HG03565 (cell line): ENCODE measurements at regions not wholly inside any gene's neighbourhood (a gene's known extent, or its start where the extent isn't known, plus 50 kb on each side); places are given as distances from the start of the nearest gene placed in this dataset.

ENCODE experiments used
- ATAC-seq: cut with Tn5 transposase; IDR thresholded peaks from one replicate; pipeline ENCODE4 v1.9.1; 2021; ENCODE audit warnings: mild to moderate bottlenecking, moderate library complexity; ENCODE audit not compliant: unreplicated experiment

GRCh38 chr2:19785867-19786266 lies 115.9 kb downstream of the TTC32 start:
- ATAC-seq: no peak

- no peak for ATAC-seq
These were observed 116.3 kb downstream of the TTC32 start for GRCh38 chr2:19785447-19785846.

- ATAC-seq: no peak
These were observed 117.3 kb downstream of the TTC32 start for GRCh38 chr2:19784456-19784855.

- ATAC-seq: no peak
These were observed 117.8 kb downstream of the TTC32 start for GRCh38 chr2:19783935-19784334.

- ATAC-seq: no peak
These were observed 124.8 kb downstream of the TTC32 start for GRCh38 chr2:19776941-19777514.

GRCh38 chr2:19775838-19776237 lies 125.9 kb downstream of the TTC32 start:
- ATAC-seq: no peak

GRCh38 chr2:19775315-19775714 lies 126.5 kb downstream of the TTC32 start:
- no peak for ATAC-seq

GRCh38 chr2:19774805-19775176 lies 127.0 kb downstream of the TTC32 start:
- no peak for ATAC-seq

- ATAC-seq: no peak
These were observed 128.8 kb downstream of the TTC32 start for GRCh38 chr2:19772981-19773380.

- ATAC-seq: no peak
These were observed 132.3 kb downstream of the TTC32 start for GRCh38 chr2:19769513-19769912.

GRCh38 chr2:19767899-19768298 lies 133.9 kb downstream of the TTC32 start:
- ATAC-seq: no peak

GRCh38 chr2:19764998-19765397 lies 136.8 kb downstream of the TTC32 start:
- no peak for ATAC-seq

GRCh38 chr2:19763731-19764130 lies 138.1 kb downstream of the TTC32 start:
- ATAC-seq: no peak

GRCh38 chr2:19762959-19763605 lies 138.7 kb downstream of the TTC32 start:
- no peak for ATAC-seq

- ATAC-seq: no peak
These were observed 139.6 kb downstream of the TTC32 start for GRCh38 chr2:19762142-19762541.

- no peak for ATAC-seq
These were observed 141.9 kb downstream of the TTC32 start for GRCh38 chr2:19759880-19760279.

GRCh38 chr2:19758658-19759057 lies 143.1 kb downstream of the TTC32 start:
- ATAC-seq: no peak

- no peak for ATAC-seq
These were observed 144.2 kb downstream of the TTC32 start for GRCh38 chr2:19757586-19757985.

- ATAC-seq: no peak
These were observed 146.9 kb downstream of the TTC32 start for GRCh38 chr2:19754907-19755306.

- ATAC-seq: no peak
These were observed 148.0 kb downstream of the TTC32 start for GRCh38 chr2:19753818-19754217.

- no peak for ATAC-seq
These were observed 148.5 kb downstream of the TTC32 start for GRCh38 chr2:19753314-19753713.

- no peak for ATAC-seq
These were observed 149.3 kb downstream of the TTC32 start for GRCh38 chr2:19752500-19752899.

GRCh38 chr2:19751631-19752030 lies 150.2 kb downstream of the TTC32 start:
- ATAC-seq: no peak
